ENCODE measurements at regions not wholly inside any gene's neighbourhood (a gene's known extent, or its start where the extent isn't known, plus 50 kb on each side); places are given as distances from the start of the nearest gene placed in this dataset.

- Histone ChIP-seq H2AFZ (ENCODE audit: low read length) (no peak overlapping the region), H3K79me2 (ENCODE audit: insufficient read depth, low read length) (no peaks in the 10 kb centered on the region), H3K27me3 (ENCODE audit: insufficient read depth, low read length) (no peaks in the 10 kb centered on the region), H3K27ac (ENCODE audit: low read depth, low read length, poor library complexity, severe bottlenecking) (no peak overlapping the region), H4K20me1 (ENCODE audit: insufficient read depth, low read length) (no peaks in the 10 kb centered on the region), H3K36me3 (ENCODE audit: insufficient read depth, low read length) (no peaks in the 10 kb centered on the region), H3K9ac (ENCODE audit: low read length) (no peak overlapping the region), H3K4me3 (ENCODE audit: low read depth, low read length, poor library complexity, severe bottlenecking) (no peak overlapping the region), H3K4me2 (ENCODE audit: low read length) (no peak overlapping the region), H3K4me1 (ENCODE audit: insufficient read depth, low read length, severe bottlenecking) (no peaks in the 10 kb centered on the region), H3F3A (ENCODE audit: insufficient read depth, low read length) (no peaks in the 10 kb centered on the region), H3K9me3 (ENCODE audit: low read length) (no peaks in the 10 kb centered on the region), H3K9me2 (ENCODE audit: low read depth, low read length) (no peaks in the 10 kb centered on the region)
- TF ChIP-seq, protein P1, sequence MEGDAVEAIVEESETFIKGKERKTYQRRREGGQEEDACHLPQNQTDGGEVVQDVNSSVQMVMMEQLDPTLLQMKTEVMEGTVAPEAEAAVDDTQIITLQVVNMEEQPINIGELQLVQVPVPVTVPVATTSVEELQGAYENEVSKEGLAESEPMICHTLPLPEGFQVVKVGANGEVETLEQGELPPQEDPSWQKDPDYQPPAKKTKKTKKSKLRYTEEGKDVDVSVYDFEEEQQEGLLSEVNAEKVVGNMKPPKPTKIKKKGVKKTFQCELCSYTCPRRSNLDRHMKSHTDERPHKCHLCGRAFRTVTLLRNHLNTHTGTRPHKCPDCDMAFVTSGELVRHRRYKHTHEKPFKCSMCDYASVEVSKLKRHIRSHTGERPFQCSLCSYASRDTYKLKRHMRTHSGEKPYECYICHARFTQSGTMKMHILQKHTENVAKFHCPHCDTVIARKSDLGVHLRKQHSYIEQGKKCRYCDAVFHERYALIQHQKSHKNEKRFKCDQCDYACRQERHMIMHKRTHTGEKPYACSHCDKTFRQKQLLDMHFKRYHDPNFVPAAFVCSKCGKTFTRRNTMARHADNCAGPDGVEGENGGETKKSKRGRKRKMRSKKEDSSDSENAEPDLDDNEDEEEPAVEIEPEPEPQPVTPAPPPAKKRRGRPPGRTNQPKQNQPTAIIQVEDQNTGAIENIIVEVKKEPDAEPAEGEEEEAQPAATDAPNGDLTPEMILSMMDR (IDR thresholded peaks at IDR 0.05; ENCODE audit: low read length), result no peak
- no peak for TF ChIP-seq EZH2 (IDR thresholded peaks at IDR 0.05; ENCODE audit: borderline replicate concordance, low read length)
Measured at GRCh38 chr12:88310069-88310468, 168.0 kb downstream of the TMTC3 start.

DNA sequence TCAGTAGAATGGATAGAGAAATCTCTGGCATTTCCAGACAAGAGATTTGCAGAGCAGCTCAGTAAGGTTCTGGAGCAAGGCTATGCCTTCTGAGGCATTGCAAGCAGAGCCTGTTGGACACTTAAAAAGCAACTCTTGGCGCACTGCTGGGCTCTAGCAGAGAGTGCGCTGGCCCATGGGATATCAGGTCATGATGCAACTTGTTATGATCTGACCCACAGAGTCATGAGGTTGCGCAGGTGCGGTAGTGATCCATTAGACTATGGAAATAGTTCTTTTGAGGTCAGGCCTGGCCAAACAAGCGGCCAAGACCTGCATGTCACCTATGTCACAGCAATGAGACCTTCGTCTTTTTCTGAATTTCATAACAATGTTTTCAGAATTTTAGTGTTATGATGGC lies 168.6 kb downstream of the TMTC3 start:
- H3K27me3 ChIP-seq (ENCODE audit: insufficient read depth, low read length), result no peaks in the 10 kb centered on the region
- H3K36me3 ChIP-seq (ENCODE audit: insufficient read depth, low read length), result no peaks in the 10 kb centered on the region
- no peak overlapping the region for H3K9ac ChIP-seq (ENCODE audit: low read length)
- H3K27ac ChIP-seq (ENCODE audit: low read depth, low read length, poor library complexity, severe bottlenecking), result no peak overlapping the region
- no peak overlapping the region for H2AFZ ChIP-seq (ENCODE audit: low read length)
- H4K20me1 ChIP-seq (ENCODE audit: insufficient read depth, low read length), result no peaks in the 10 kb centered on the region
- H3K4me2 ChIP-seq (ENCODE audit: low read length), result no peak overlapping the region
- no peaks in the 10 kb centered on the region for H3K79me2 ChIP-seq (ENCODE audit: insufficient read depth, low read length)
- TF ChIP-seq, protein P1 (IDR thresholded peaks at IDR 0.05; ENCODE audit: low read length), result no peak
- no peak for TF ChIP-seq EZH2 (IDR thresholded peaks at IDR 0.05; ENCODE audit: borderline replicate concordance, low read length)
- no peaks in the 10 kb centered on the region for H3K4me1 ChIP-seq (ENCODE audit: insufficient read depth, low read length, severe bottlenecking)
- H3F3A ChIP-seq (ENCODE audit: insufficient read depth, low read length), result no peaks in the 10 kb centered on the region
- no peaks in the 10 kb centered on the region for H3K9me2 ChIP-seq (ENCODE audit: low read depth, low read length)
- H3K4me3 ChIP-seq (ENCODE audit: low read depth, low read length, poor library complexity, severe bottlenecking), result no peak overlapping the region
- H3K9me3 ChIP-seq (ENCODE audit: low read length), result no peaks in the 10 kb centered on the region

DNA sequence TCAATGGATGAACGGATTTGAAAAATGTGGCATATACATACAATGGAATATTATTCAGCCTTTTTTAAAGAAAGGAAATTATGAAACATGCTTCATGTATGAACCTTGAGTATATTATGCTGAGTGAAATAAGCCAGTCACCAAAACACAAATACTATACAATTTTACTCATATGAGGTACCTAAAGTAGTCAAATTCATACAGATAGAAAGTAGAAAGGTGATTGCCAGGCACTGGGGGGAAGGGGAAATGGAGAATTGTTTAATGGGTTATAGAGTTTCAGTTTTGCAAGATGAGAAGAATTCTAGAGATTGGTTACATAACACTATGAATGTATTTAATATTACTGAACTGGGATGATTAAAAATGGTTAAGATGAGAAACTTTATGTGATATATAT lies 171.4 kb downstream of the TMTC3 start:
- no peak for TF ChIP-seq EZH2 (IDR thresholded peaks at IDR 0.05; ENCODE audit: borderline replicate concordance, low read length)
- TF ChIP-seq, protein P1 (IDR thresholded peaks at IDR 0.05; ENCODE audit: low read length), result no peak

More for the DNA sequence above, 171.4 kb downstream of the TMTC3 start:
- Histone ChIP-seq H3K9me2 (ENCODE audit: low read depth, low read length) (no peaks in the 10 kb centered on the region), H3K27ac (ENCODE audit: low read depth, low read length, poor library complexity, severe bottlenecking) (no peak overlapping the region), H2AFZ (ENCODE audit: low read length) (no peak overlapping the region), H4K20me1 (ENCODE audit: insufficient read depth, low read length) (no peaks in the 10 kb centered on the region), H3F3A (ENCODE audit: insufficient read depth, low read length) (no peaks in the 10 kb centered on the region), H3K4me2 (ENCODE audit: low read length) (no peak overlapping the region), H3K4me3 (ENCODE audit: low read depth, low read length, poor library complexity, severe bottlenecking) (no peak overlapping the region), H3K9ac (ENCODE audit: low read length) (no peak overlapping the region), H3K27me3 (ENCODE audit: insufficient read depth, low read length) (no peaks in the 10 kb centered on the region; the same call in 1 of the 2 replicates), H3K36me3 (ENCODE audit: insufficient read depth, low read length) (no peaks in the 10 kb centered on the region), H3K79me2 (ENCODE audit: insufficient read depth, low read length) (no peaks in the 10 kb centered on the region), H3K4me1 (ENCODE audit: insufficient read depth, low read length, severe bottlenecking) (no peaks in the 10 kb centered on the region), H3K9me3 (ENCODE audit: low read length) (no peaks in the 10 kb centered on the region)

Data from OCI-LY1 (cell line).